NT2/D1 (cell line): ENCODE measurements at regions not wholly inside any gene's neighbourhood (a gene's known extent, or its start where the extent isn't known, plus 50 kb on each side); places are given as distances from the start of the nearest gene placed in this dataset.

ENCODE experiments used
- DNase-seq: peaks from one replicate; pipeline ENCODE4 v3.0.0-alpha.2; 2011; ENCODE audit warnings: low read depth, low spot score
- H3K27me3 ChIP-seq: 2 replicates; pipeline ENCODE4 v1.6.0; 2011; ENCODE audit warnings: mild to moderate bottlenecking; ENCODE audit not compliant: insufficient read length, insufficient read depth
- H3K36me3 ChIP-seq: 2 replicates; pipeline ENCODE4 v1.6.1; 2011; ENCODE audit warnings: mild to moderate bottlenecking, low read length, mixed read lengths; ENCODE audit not compliant: insufficient read depth, insufficient read length
- H3K4me1 ChIP-seq: 2 replicates; pipeline ENCODE4 v1.5.1; 2011; ENCODE audit not compliant: insufficient read depth, insufficient read length
- H3K4me3 ChIP-seq: 2 replicates; pipeline ENCODE4 v1.5.1; 2011; ENCODE audit warnings: low read depth; ENCODE audit not compliant: insufficient read length
- H3K9ac ChIP-seq: 2 replicates; pipeline ENCODE4 v1.6.0; 2011; ENCODE audit warnings: low read depth; ENCODE audit not compliant: insufficient read length
- H3K9me3 ChIP-seq: 2 replicates; pipeline ENCODE4 v1.5.1; 2011; ENCODE audit warnings: mild to moderate bottlenecking, low read length; ENCODE audit not compliant: insufficient read depth
- SUZ12 ChIP-seq: IDR thresholded peaks from 2 replicates; pipeline ENCODE4 v1.6.1; 2011; ENCODE audit not compliant: insufficient read length, insufficient read depth; ENCODE audit errors: extremely low read depth
- YY1 ChIP-seq: IDR thresholded peaks from 2 replicates; pipeline ENCODE4 v1.6.1; 2011; ENCODE audit not compliant: insufficient read length, insufficient read depth
- ZNF274 ChIP-seq: IDR thresholded peaks from 2 replicates; pipeline ENCODE4 v1.6.1; 2011; ENCODE audit warnings: mild to moderate bottlenecking, low read depth, low read length

GRCh38 chr2:15802657-15803542 is 137.4 kb upstream of the MYCN start:
- Histone ChIP-seq H3K4me3 (no peak overlapping the region), H3K4me1 (peaks cover 2% of the 10 kb centered on the region), H3K9me3 (no peaks in the 10 kb centered on the region), H3K36me3 (no peaks in the 10 kb centered on the region), H3K27me3 (no peaks in the 10 kb centered on the region), H3K9ac (no peak overlapping the region)
- DNase-seq: no peak
- TF ChIP-seq SUZ12: no peak

GRCh38 chr2:15803543-15804245 is 136.7 kb upstream of the MYCN start:
- no peak for DNase-seq

GRCh38 chr2:15804246-15804619 is 136.1 kb upstream of the MYCN start:
- TF ChIP-seq YY1 (no peak), ZNF274 (no peak), SUZ12 (no peak)
- DNase-seq: no peak

More at GRCh38 chr2:15803543-15804245, 136.7 kb upstream of the MYCN start:
- Histone ChIP-seq H3K9me3 (no peaks in the 10 kb centered on the region), H3K36me3 (no peaks in the 10 kb centered on the region), H3K4me1 (peaks cover 2% of the 10 kb centered on the region), H3K27me3 (no peaks in the 10 kb centered on the region), H3K4me3 (no peak overlapping the region), H3K9ac (no peak overlapping the region)
- TF ChIP-seq YY1 (no peak), SUZ12 (no peak), ZNF274 (no peak)

DNA sequence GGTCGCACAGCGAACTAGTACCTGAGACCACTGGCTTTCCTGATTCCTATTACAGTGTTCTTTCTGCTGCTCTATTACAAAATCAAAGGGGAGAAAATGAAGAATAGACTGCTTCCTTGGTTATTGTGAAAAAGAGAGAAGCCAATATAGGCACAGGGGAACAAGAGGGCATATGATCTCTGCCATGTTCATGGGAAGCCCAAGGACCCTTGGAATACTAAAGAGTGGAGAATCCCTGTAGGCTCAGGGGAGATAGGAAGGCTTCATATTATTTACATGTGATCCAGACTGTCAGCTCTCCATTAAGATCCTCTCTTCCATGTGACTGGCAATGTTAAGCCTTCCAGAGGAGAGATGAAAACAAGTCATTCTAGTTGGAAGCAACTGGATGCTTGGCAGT is 135.7 kb upstream of the MYCN start:
- no peaks in the 10 kb centered on the region for H3K36me3 ChIP-seq
- H3K4me1 ChIP-seq: peaks cover 2% of the 10 kb centered on the region
- H3K4me3 ChIP-seq: no peak overlapping the region
- no peak for TF ChIP-seq YY1
- TF ChIP-seq SUZ12: no peak
- TF ChIP-seq ZNF274: no peak
- no peak overlapping the region for H3K9ac ChIP-seq
- DNase-seq: no peak
- no peaks in the 10 kb centered on the region for H3K9me3 ChIP-seq
- no peaks in the 10 kb centered on the region for H3K27me3 ChIP-seq

More at GRCh38 chr2:15804246-15804619, 136.1 kb upstream of the MYCN start:
- peaks cover 2% of the 10 kb centered on the region for H3K4me1 ChIP-seq
- no peaks in the 10 kb centered on the region for H3K9me3 ChIP-seq
- no peaks in the 10 kb centered on the region for H3K36me3 ChIP-seq
- H3K27me3 ChIP-seq: no peaks in the 10 kb centered on the region
- H3K4me3 ChIP-seq: no peak overlapping the region
- no peak overlapping the region for H3K9ac ChIP-seq

DNA sequence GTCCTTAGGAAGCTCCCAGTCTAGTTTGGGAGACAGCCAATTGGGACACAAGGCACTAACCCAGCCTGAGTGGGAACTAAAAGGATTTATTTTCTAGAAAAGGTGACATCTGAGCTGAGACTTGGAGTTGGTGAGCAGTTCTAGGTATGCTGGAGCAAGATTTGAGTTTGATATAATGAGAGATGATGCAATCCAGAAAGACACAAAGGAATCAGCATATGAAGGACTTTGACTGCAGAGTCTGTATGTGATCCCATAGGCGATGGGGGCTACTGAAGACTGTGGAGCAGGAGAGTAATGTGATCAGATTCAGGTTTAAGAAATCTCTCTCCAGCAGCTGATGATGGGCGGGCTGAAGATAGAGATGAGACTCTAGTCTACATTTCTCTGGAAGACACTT is 135.1 kb upstream of the MYCN start:
- TF ChIP-seq SUZ12 (no peak), ZNF274 (no peak), YY1 (no peak)
- H3K9me3 ChIP-seq: no peaks in the 10 kb centered on the region
- peaks cover 5% of the 10 kb centered on the region for H3K4me1 ChIP-seq
- no peak for DNase-seq
- no peaks in the 10 kb centered on the region for H3K27me3 ChIP-seq
- H3K9ac ChIP-seq: no peak overlapping the region
- H3K36me3 ChIP-seq: no peaks in the 10 kb centered on the region
- H3K4me3 ChIP-seq: no peak overlapping the region

DNA sequence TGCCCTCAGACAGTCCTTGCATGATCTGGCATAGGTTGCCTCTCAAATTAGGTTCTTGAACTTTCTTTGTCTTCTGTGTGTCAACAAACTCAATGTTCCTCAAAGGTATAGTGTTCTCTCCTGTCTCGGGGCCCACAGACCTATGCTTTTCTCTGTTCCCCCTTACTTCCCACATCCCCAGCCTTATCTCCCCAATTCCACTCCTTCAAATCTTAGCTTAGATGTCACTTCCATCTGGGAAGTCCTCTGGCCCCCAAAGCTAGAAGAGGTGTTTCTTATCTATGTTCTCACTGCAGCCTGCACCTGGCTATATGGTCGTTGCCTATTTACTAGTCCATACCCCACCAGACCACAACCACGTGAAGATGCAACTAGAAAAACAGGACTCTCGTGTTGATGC is 134.6 kb upstream of the MYCN start:
- peaks cover 8% of the 10 kb centered on the region for H3K4me1 ChIP-seq
- H3K36me3 ChIP-seq: no peaks in the 10 kb centered on the region
- no peak for DNase-seq
- H3K4me3 ChIP-seq: no peak overlapping the region
- no peaks in the 10 kb centered on the region for H3K9me3 ChIP-seq
- H3K27me3 ChIP-seq: no peaks in the 10 kb centered on the region
- H3K9ac ChIP-seq: no peak overlapping the region
- TF ChIP-seq YY1 (no peak), ZNF274 (no peak), SUZ12 (no peak)

DNA sequence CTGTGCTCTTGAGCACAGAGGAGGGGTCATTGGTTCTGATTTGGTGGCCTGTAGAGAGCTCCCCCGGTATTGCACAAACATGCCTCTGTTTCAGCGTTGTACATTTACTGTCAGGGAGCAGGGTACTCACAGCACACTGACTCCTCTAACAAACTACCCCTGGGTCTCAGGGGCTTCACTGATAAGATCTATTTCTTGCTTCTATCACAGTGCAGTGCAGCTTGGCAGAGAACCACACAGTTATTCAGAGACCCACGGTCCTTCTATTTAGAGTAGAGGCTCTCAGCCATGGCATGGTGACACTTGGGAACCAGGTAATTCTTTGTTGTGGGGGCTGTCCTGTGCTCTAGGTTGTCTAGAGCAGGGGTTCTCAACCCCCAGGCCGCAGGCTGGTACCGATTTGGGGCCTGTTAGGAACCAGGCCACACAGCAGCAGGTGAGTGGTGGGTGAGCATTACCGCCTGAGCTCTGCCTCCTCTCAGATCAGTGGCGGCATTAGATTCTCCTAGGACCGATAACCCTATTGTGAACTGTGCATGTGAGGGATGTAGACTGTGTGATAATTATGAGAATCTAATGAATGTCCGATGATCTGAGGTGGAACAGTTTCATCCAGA is 133.4 kb upstream of the MYCN start:
- Histone ChIP-seq H3K4me3 (no peak overlapping the region), H3K9me3 (no peaks in the 10 kb centered on the region), H3K9ac (no peak overlapping the region), H3K4me1 (peaks cover 12% of the 10 kb centered on the region), H3K36me3 (no peaks in the 10 kb centered on the region), H3K27me3 (no peaks in the 10 kb centered on the region)
- no peak for TF ChIP-seq ZNF274
- DNase-seq: no peak
